KMS-11 (cell line): ENCODE measurements at regions not wholly inside any gene's neighbourhood (a gene's known extent, or its start where the extent isn't known, plus 50 kb on each side); places are given as distances from the start of the nearest gene placed in this dataset.
"Not testable (repeated sequence)": the region's sequence is repeated elsewhere in the genome, so short reads cannot be mapped to it uniquely, and the experiment has no call there.

Experiments used
- H2AFZ ChIP-seq: fragments of 200-600 bp; sonication (generic); 2 replicates; pipeline ENCODE4 v1.6.1; 2016; ENCODE audit warnings: antibody characterized with exemption, mixed run types, low read depth
- H3K27ac ChIP-seq: fragments of 200-600 bp; sonication (generic); 2 replicates; pipeline ENCODE4 v1.6.1; 2016; ENCODE audit warnings: mild to moderate bottlenecking, mixed run types
- H3K27me3 ChIP-seq: fragments of 200-600 bp; sonication (generic); 2 replicates; pipeline ENCODE4 v1.6.1; 2017; ENCODE audit warnings: mild to moderate bottlenecking, low read depth, mixed run types, moderate library complexity; ENCODE audit not compliant: insufficient read depth
- H3K36me3 ChIP-seq: fragments of 200-600 bp; sonication (generic); 2 replicates; pipeline ENCODE4 v1.6.1; 2017; ENCODE audit warnings: mild to moderate bottlenecking, mixed run types; ENCODE audit not compliant: insufficient read depth
- H3K4me1 ChIP-seq: fragments of 200-600 bp; sonication (generic); 2 replicates; pipeline ENCODE4 v1.6.1; 2016; ENCODE audit warnings: mild to moderate bottlenecking, low read depth, mixed run types; ENCODE audit not compliant: poor library complexity, severe bottlenecking
- H3K4me2 ChIP-seq: fragments of 200-600 bp; sonication (generic); 2 replicates; pipeline ENCODE4 v1.7.0; 2016; ENCODE audit warnings: mild to moderate bottlenecking, mixed run types
- H3K4me3 ChIP-seq: fragments of 200-600 bp; sonication (generic); IDR thresholded peaks from 2 replicates; pipeline ENCODE4 v1.6.1; 2017; ENCODE audit warnings: low read depth, low read length, mixed read lengths; ENCODE audit not compliant: insufficient read depth
- H3K79me2 ChIP-seq: fragments of 200-600 bp; sonication (generic); 2 replicates; pipeline ENCODE4 v1.6.1; 2016; ENCODE audit warnings: low read depth, mixed run types; ENCODE audit not compliant: insufficient read depth
- H3K9ac ChIP-seq: fragments of 200-600 bp; sonication (generic); 2 replicates; pipeline ENCODE4 v1.6.1; 2016; ENCODE audit warnings: mild to moderate bottlenecking, mixed run types
- H4K20me1 ChIP-seq: fragments of 200-600 bp; sonication (generic); 2 replicates; pipeline ENCODE4 v1.6.1; 2016; ENCODE audit warnings: mild to moderate bottlenecking, mixed run types; ENCODE audit not compliant: insufficient read depth
- TF ChIP-seq, protein P1 (sequence below): fragments of 200-600 bp; sonication (generic); conservative IDR thresholded peaks from 2 replicates; pipeline ENCODE4 v1.6.1; 2017; ENCODE audit warnings: low read depth, mild to moderate bottlenecking, antibody characterized with exemption, low read length, moderate library complexity, mixed read lengths

DNA sequence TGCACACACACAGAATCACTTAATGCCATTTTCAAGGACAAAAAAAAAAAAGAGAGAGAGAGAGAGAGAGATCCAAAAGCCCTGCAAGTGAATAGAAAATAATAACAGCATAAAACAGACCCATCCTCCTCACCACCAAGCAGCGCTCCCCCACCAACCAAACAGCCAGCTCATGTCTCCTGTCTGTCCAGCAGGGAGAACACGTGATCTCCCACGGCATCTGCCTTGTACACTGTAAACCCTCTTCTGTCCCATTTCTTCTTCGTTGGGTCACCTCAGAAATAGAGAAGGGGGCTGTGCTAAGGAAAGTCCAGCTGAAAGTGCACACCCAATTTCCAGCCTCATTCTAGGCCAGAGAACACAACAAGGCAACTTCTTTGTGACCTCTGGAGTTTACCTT lies 222.5 kb downstream of the EXOC5 start:
- Histone ChIP-seq H3K27ac (no peak overlapping the region), H3K4me3 (no peak overlapping the region), H3K9ac (no peak overlapping the region), H3K27me3 (no peaks in the 10 kb centered on the region), H3K4me1 (no peaks in the 10 kb centered on the region), H3K36me3 (no peaks in the 10 kb centered on the region), H2AFZ (no peak overlapping the region), H3K79me2 (no peaks in the 10 kb centered on the region), H4K20me1 (no peaks in the 10 kb centered on the region), H3K4me2 (no peak overlapping the region)
- TF ChIP-seq, protein P1, sequence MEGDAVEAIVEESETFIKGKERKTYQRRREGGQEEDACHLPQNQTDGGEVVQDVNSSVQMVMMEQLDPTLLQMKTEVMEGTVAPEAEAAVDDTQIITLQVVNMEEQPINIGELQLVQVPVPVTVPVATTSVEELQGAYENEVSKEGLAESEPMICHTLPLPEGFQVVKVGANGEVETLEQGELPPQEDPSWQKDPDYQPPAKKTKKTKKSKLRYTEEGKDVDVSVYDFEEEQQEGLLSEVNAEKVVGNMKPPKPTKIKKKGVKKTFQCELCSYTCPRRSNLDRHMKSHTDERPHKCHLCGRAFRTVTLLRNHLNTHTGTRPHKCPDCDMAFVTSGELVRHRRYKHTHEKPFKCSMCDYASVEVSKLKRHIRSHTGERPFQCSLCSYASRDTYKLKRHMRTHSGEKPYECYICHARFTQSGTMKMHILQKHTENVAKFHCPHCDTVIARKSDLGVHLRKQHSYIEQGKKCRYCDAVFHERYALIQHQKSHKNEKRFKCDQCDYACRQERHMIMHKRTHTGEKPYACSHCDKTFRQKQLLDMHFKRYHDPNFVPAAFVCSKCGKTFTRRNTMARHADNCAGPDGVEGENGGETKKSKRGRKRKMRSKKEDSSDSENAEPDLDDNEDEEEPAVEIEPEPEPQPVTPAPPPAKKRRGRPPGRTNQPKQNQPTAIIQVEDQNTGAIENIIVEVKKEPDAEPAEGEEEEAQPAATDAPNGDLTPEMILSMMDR, result no peak

GRCh38 chr14:57044101-57044973 lies 224.4 kb downstream of the EXOC5 start:
- H3K36me3 ChIP-seq, H3K27ac ChIP-seq, H3K27me3 ChIP-seq, H3K4me1 ChIP-seq, H2AFZ ChIP-seq, H3K4me3 ChIP-seq, H3K4me2 ChIP-seq, H3K79me2 ChIP-seq, H3K9ac ChIP-seq, H4K20me1 ChIP-seq: not testable (repeated sequence)

- TF ChIP-seq, protein P1, result no peak
- Histone ChIP-seq H3K4me1 (no peaks in the 10 kb centered on the region), H3K27me3 (no peaks in the 10 kb centered on the region), H3K36me3 (no peaks in the 10 kb centered on the region), H3K4me2 (no peak overlapping the region), H2AFZ (no peak overlapping the region), H3K9ac (no peak overlapping the region), H4K20me1 (no peaks in the 10 kb centered on the region), H3K4me3 (no peak overlapping the region), H3K27ac (no peak overlapping the region), H3K79me2 (no peaks in the 10 kb centered on the region)
These were observed 228.4 kb upstream of the OTX2 start for GRCh38 chr14:57038689-57039088.

DNA sequence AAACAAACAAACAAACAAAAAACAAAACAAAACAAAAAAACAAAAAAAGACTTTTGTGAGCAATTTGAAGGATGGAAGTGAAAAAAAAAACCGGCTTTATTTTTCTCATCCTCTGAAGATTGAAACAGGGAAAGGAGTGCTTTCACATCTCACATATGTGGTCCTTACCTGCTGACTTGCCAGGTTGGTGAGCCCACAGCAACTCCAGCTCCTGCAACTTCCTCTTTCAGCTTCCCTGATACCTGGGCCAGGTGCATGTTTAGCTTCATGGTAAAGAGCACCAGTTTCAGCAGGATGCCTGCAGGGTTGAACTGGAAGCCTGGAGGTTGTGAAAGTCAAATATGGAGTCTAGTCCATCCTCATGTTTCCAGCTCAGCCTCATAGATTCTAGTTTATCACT lies 221.2 kb upstream of the OTX2 start:
- TF ChIP-seq, protein P1, result no peak
- no peaks in the 10 kb centered on the region for H3K27me3 ChIP-seq
- no peak overlapping the region for H3K4me2 ChIP-seq

DNA sequence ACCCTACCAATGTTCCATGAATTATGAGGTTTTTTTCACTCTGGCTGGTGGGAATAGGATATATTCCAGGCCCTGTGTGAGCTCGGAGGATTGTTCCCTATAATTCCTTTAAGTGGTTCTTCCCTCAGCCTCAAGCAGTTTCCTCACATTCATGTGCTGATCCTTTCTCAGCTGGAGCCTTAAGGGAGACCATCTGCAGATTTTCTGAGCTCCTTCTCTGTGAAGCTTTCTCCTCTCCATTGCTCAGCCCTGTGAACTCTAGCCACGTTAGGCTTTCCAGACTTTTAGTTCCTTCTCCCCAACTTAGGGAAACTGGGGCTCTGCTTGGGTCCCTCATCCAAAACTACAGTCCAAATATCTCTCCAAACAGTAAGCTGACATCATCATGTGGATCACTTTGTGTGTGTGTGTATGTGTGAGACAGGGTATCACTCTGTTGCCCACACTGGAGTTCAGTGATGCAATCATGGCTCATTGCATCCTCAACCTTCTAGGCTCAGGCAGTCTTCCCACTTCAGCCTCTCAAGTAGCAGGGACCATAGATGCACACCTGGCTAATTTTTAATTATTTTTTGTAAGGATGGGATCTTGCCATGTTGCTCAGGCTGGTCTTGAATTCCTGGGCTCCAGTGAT lies 219.5 kb upstream of the OTX2 start:
- TF ChIP-seq, protein P1, result no peak
- Histone ChIP-seq H3K4me2 (no peak overlapping the region), H3K9ac (no peak overlapping the region), H2AFZ (no peak overlapping the region), H3K4me3 (no peak overlapping the region), H4K20me1 (no peaks in the 10 kb centered on the region), H3K4me1 (no peaks in the 10 kb centered on the region), H3K27me3 (no peaks in the 10 kb centered on the region), H3K27ac (no peak overlapping the region), H3K36me3 (no peaks in the 10 kb centered on the region), H3K79me2 (no peaks in the 10 kb centered on the region)

More for the DNA sequence above, 221.2 kb upstream of the OTX2 start:
- H3K9ac ChIP-seq, result no peak overlapping the region
- H3K79me2 ChIP-seq, result no peaks in the 10 kb centered on the region
- no peak overlapping the region for H3K4me3 ChIP-seq
- no peaks in the 10 kb centered on the region for H3K36me3 ChIP-seq
- H4K20me1 ChIP-seq, result no peaks in the 10 kb centered on the region
- H3K4me1 ChIP-seq, result no peaks in the 10 kb centered on the region
- H2AFZ ChIP-seq, result no peak overlapping the region
- no peak overlapping the region for H3K27ac ChIP-seq
